Spleen (tissue), 7 donors: ENCODE measurements at regions not wholly inside any gene's neighbourhood (a gene's known extent, or its start where the extent isn't known, plus 50 kb on each side); places are given as distances from the start of the nearest gene placed in this dataset.

Experiments
- POLR2A ChIP-seq, 3 donors: fragments of 450-650 bp; IDR thresholded peaks; one replicate each; pipeline ENCODE4 v1.5.1; 2017; ENCODE audit warnings: antibody characterized with exemption in 3 of 3, mild to moderate bottlenecking in 1 of 3
- POLR2AphosphoS5 ChIP-seq, 3 donors: sonication (generic); formaldehyde crosslinking; IDR thresholded peaks; one replicate each; pipeline ENCODE4 v1.5.1; 2017; ENCODE audit warnings: antibody characterized with exemption in 3 of 3
- TF ChIP-seq, protein P1 (sequence below), 11 experiments: fragments of 200-600 bp in 7 of 11; fragments of 450-650 bp in 4 of 11; sonication (generic) in 4 of 11; IDR thresholded peaks in 8 of 11; conservative IDR thresholded peaks in 3 of 11; 1 replicate in 7 of 11; 2 replicates in 4 of 11; pipeline versions ENCODE4 v1.4.0 to v1.8.0; 2016 to 2021; ENCODE audit warnings: antibody characterized with exemption in 11 of 11, inconsistent platforms in 4 of 11, mild to moderate bottlenecking in 1 of 11
- donor health status: DM: no; HTN: no; CAD: no; lungs with moderate emphysema.
- donor health status: DM: no; HTN: no; CAD: no.
- donor health status: DM: no; HTN: no; CAD: no.

DNA sequence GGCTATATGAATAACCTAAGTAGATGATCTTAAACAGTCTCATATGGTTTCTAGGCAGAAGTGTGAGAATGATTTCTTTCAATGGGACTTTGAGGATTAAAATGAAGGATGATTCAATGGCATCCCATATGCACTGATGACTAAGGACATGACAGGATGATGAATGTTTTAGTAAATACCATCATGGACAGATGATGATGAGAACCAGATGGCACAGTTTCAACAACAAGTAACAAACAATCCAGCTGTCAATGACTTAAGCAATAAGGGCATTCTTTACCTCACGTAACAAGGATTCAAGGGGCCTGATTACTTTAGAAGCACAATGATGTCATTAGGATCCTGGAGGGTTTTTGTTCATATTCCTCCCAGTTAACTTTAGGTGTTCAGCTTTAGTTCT, 2678.4 kb downstream of the PCDH9 start:
- TF ChIP-seq POLR2A (IDR thresholded peaks at IDR 0.05), result no peak
- TF ChIP-seq, protein P1, sequence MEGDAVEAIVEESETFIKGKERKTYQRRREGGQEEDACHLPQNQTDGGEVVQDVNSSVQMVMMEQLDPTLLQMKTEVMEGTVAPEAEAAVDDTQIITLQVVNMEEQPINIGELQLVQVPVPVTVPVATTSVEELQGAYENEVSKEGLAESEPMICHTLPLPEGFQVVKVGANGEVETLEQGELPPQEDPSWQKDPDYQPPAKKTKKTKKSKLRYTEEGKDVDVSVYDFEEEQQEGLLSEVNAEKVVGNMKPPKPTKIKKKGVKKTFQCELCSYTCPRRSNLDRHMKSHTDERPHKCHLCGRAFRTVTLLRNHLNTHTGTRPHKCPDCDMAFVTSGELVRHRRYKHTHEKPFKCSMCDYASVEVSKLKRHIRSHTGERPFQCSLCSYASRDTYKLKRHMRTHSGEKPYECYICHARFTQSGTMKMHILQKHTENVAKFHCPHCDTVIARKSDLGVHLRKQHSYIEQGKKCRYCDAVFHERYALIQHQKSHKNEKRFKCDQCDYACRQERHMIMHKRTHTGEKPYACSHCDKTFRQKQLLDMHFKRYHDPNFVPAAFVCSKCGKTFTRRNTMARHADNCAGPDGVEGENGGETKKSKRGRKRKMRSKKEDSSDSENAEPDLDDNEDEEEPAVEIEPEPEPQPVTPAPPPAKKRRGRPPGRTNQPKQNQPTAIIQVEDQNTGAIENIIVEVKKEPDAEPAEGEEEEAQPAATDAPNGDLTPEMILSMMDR (IDR thresholded peaks at IDR 0.05 in 8 of 11, conservative IDR thresholded peaks at IDR 0.05 in 3 of 11), result no peak
- no peak for TF ChIP-seq POLR2AphosphoS5 (IDR thresholded peaks at IDR 0.05)
